SK-N-MC (cell line): ENCODE measurements at regions not wholly inside any gene's neighbourhood (a gene's known extent, or its start where the extent isn't known, plus 50 kb on each side); places are given as distances from the start of the nearest gene placed in this dataset.

Source experiments
- EZH2 ChIP-seq: fragments of 200-600 bp; sonication (generic); IDR thresholded peaks from one replicate; pipeline ENCODE4 v1.6.1; 2017; ENCODE audit warnings: antibody characterized with exemption
- POLR2AphosphoS5 ChIP-seq: IDR thresholded peaks from 2 replicates; pipeline ENCODE4 v1.6.1; 2012; ENCODE audit warnings: mild to moderate bottlenecking, low read depth, low read length, borderline replicate concordance

DNA sequence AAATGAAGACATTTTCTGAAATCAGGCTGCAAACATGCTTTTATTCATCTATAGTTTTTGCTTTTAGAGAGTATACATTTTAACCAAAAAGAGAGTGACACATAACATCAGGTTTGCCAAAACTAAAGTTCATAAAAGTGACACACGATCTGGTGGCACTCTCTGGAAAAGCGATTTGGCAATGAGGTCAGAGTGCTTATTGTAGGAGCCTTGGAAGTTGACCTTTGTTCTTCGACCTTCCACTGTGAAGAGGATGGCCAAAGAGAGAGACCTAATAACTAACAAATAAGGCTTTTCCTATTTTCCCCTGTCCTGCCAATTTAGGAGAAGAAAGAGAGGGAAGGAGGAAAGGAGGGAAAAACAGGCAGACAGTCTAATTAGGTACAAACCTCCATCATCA lies 230.1 kb downstream of the SIM1 start:
- TF ChIP-seq POLR2AphosphoS5 (no peak), EZH2 (no peak)
